ENCODE measurements at regions not wholly inside any gene's neighbourhood (a gene's known extent, or its start where the extent isn't known, plus 50 kb on each side); places are given as distances from the start of the nearest gene placed in this dataset.

- H3K9me3 Mint-ChIP-seq: no peaks in the 10 kb centered on the region
- no peak for TF ChIP-seq CTCF (IDR thresholded peaks at IDR 0.05)
- POLR2A ChIA-PET: interaction anchor here (0.5 kb wide), 1 partner anchor 134 kb away, joined by 3 read pairs; no protein-coding TSS in a partner anchor
- no peak for DNase-seq
- no peaks in the 10 kb centered on the region for H3K27me3 Mint-ChIP-seq
- H3K36me3 Mint-ChIP-seq (ENCODE audit: low read depth): no peaks in the 10 kb centered on the region
- no peak overlapping the region for H3K27ac Mint-ChIP-seq
- H3K4me3 Mint-ChIP-seq: no peak overlapping the region
- intact Hi-C loops (cut with micrococcal nuclease): loop anchor here (10.0 kb wide), 1 partner anchor 78 kb away; no protein-coding TSS in a partner anchor
- peaks cover 3% of the 10 kb centered on the region for H3K4me1 Mint-ChIP-seq (ENCODE audit: low read depth)
- ATAC-seq: no peak
- CTCF ChIA-PET: no interaction called here
These were observed 361.2 kb downstream of the BCOR start for GRCh38 chrX:39736216-39737211.

- intact Hi-C loops (cut with micrococcal nuclease): loop anchor here (10.0 kb wide), 1 partner anchor 75 kb away; no protein-coding TSS in a partner anchor
- ChIA-PET CTCF (no interaction called here), POLR2A (no interaction called here)
- no peaks in the 10 kb centered on the region for H3K36me3 Mint-ChIP-seq (ENCODE audit: low read depth)
- H3K9me3 Mint-ChIP-seq: no peaks in the 10 kb centered on the region
- H3K4me1 Mint-ChIP-seq (ENCODE audit: low read depth): no peaks in the 10 kb centered on the region
- DNase-seq (no peak), ATAC-seq (no peak)
- no peak for TF ChIP-seq CTCF (IDR thresholded peaks at IDR 0.05)
- no peak overlapping the region for H3K4me3 Mint-ChIP-seq
- H3K27ac Mint-ChIP-seq: no peak overlapping the region
- no peaks in the 10 kb centered on the region for H3K27me3 Mint-ChIP-seq
These were observed 358.2 kb downstream of the BCOR start for GRCh38 chrX:39739585-39739984.

GRCh38 chrX:39740078-39740477, 357.7 kb downstream of the BCOR start:
- no peak for TF ChIP-seq CTCF (IDR thresholded peaks at IDR 0.05)
- Mint-ChIP-seq H3K4me1 (ENCODE audit: low read depth) (no peaks in the 10 kb centered on the region), H3K9me3 (no peaks in the 10 kb centered on the region), H3K27me3 (no peaks in the 10 kb centered on the region), H3K27ac (no peak overlapping the region), H3K36me3 (ENCODE audit: low read depth) (no peaks in the 10 kb centered on the region), H3K4me3 (no peak overlapping the region)
- POLR2A ChIA-PET: no interaction called here
- no peak for DNase-seq
- intact Hi-C loops (cut with micrococcal nuclease): no loop called here
- no peak for ATAC-seq
- CTCF ChIA-PET: interaction anchor here (1.0 to 1.3 kb wide), 2 partner anchors 24 to 90 kb away, joined by 3 read pairs; no protein-coding TSS in a partner anchor

- intact Hi-C loops (cut with micrococcal nuclease): no loop called here
- no peaks in the 10 kb centered on the region for H3K27me3 Mint-ChIP-seq
- TF ChIP-seq CTCF (IDR thresholded peaks at IDR 0.05): no peak
- no peak overlapping the region for H3K4me3 Mint-ChIP-seq
- POLR2A ChIA-PET: interaction anchor here (0.6 to 1.2 kb wide), 2 partner anchors 74 to 143 kb away, joined by 3 to 4 read pairs; no protein-coding TSS in a partner anchor
- H3K4me1 Mint-ChIP-seq (ENCODE audit: low read depth): no peaks in the 10 kb centered on the region
- ATAC-seq (no peak), DNase-seq (no peak)
- H3K27ac Mint-ChIP-seq: no peak overlapping the region
- H3K36me3 Mint-ChIP-seq (ENCODE audit: low read depth): no peaks in the 10 kb centered on the region
- CTCF ChIA-PET: interaction anchor here (1.2 to 1.4 kb wide), 2 partner anchors 11 to 27 kb away, joined by 3 to 4 read pairs; no protein-coding TSS in a partner anchor
- no peaks in the 10 kb centered on the region for H3K9me3 Mint-ChIP-seq
These were observed 355.9 kb downstream of the BCOR start for GRCh38 chrX:39741904-39742303.

GRCh38 chrX:39745818-39746217, 351.9 kb downstream of the BCOR start:
- no peaks in the 10 kb centered on the region for H3K27me3 Mint-ChIP-seq
- H3K27ac Mint-ChIP-seq: no peak overlapping the region
- intact Hi-C loops (cut with micrococcal nuclease): no loop called here
- DNase-seq (no peak), ATAC-seq (no peak)
- H3K4me1 Mint-ChIP-seq (ENCODE audit: low read depth): peaks cover 4% of the 10 kb centered on the region
- H3K4me3 Mint-ChIP-seq: no peak overlapping the region
- ChIA-PET POLR2A (no interaction called here), CTCF (no interaction called here)
- H3K9me3 Mint-ChIP-seq: no peaks in the 10 kb centered on the region
- H3K36me3 Mint-ChIP-seq (ENCODE audit: low read depth): no peaks in the 10 kb centered on the region
- TF ChIP-seq CTCF (IDR thresholded peaks at IDR 0.05): no peak
